Vagina (tissue), 2 donors: ENCODE measurements at regions not wholly inside any gene's neighbourhood (a gene's known extent, or its start where the extent isn't known, plus 50 kb on each side); places are given as distances from the start of the nearest gene placed in this dataset.
"Not testable (repeated sequence)": the region's sequence is repeated elsewhere in the genome, so short reads cannot be mapped to it uniquely, and the experiment has no call there.

Experiments
- DNase-seq, 2 donors: peaks; one replicate each; pipeline ENCODE4 v3.0.0-alpha.2; 2017; ENCODE audit errors: extremely low spot score in 2 of 2
- H3K27ac ChIP-seq: fragments of 200-600 bp; sonication (generic); one replicate; pipeline ENCODE4 v1.5.1; 2019
- H3K27me3 ChIP-seq: fragments of 200-600 bp; sonication (generic); one replicate; pipeline ENCODE4 v1.5.1; 2019
- H3K36me3 ChIP-seq, 2 donors: fragments of 200-600 bp; sonication (generic); one replicate each; pipeline ENCODE4 v1.5.1; 2017 to 2019
- H3K4me1 ChIP-seq: fragments of 200-600 bp; sonication (generic); one replicate; pipeline ENCODE4 v1.5.1; 2019
- H3K4me3 ChIP-seq, 2 donors: fragments of 200-600 bp; sonication (generic); 1 replicate in 1 of 2; 2 replicates in 1 of 2; pipeline ENCODE4 v1.5.1; 2016 to 2019
- H3K9me3 ChIP-seq: fragments of 200-600 bp; sonication (generic); one replicate; pipeline ENCODE4 v1.5.1; 2019
- POLR2A ChIP-seq, 2 donors: fragments of 450-650 bp; IDR thresholded peaks; one replicate each; pipeline ENCODE4 v1.6.1; 2017; ENCODE audit warnings: antibody characterized with exemption in 2 of 2, mild to moderate bottlenecking in 2 of 2, moderate library complexity in 2 of 2
- POLR2AphosphoS5 ChIP-seq, 2 donors: sonication (generic); formaldehyde crosslinking; IDR thresholded peaks; one replicate each; pipeline ENCODE4 v1.9.0; 2017; ENCODE audit warnings: antibody characterized with exemption in 2 of 2, mild to moderate bottlenecking in 2 of 2, low read depth in 1 of 2; ENCODE audit not compliant: insufficient read depth in 1 of 2
- intact Hi-C: fragments of 100-400 bp; cut with DNase I; formaldehyde crosslinking; loops from one replicate; pipeline ENCODE4 v1.15.1; 2023
- TF ChIP-seq, protein P1 (sequence below), 3 experiments: fragments of 450-650 bp in 2 of 3; fragments of 200-600 bp in 1 of 3; sonication (generic) in 1 of 3; IDR thresholded peaks; one replicate each; pipeline ENCODE4 v1.5.1; 2017 to 2019; ENCODE audit warnings: antibody characterized with exemption in 3 of 3, mild to moderate bottlenecking in 2 of 3, moderate library complexity in 2 of 3

GRCh38 chrX:151084454-151084853, 91.9 kb upstream of the GPR50 start:
- Histone ChIP-seq H3K9me3 (no peaks in the 10 kb centered on the region), H3K4me3 (no peak overlapping the region), H3K27ac (no peak overlapping the region), H3K4me1 (peaks cover 5% of the 10 kb centered on the region), H3K27me3 (no peaks in the 10 kb centered on the region), H3K36me3 (no peaks in the 10 kb centered on the region)
- DNase-seq = no peak
- intact Hi-C loops = loop anchor here (5.0 kb wide), 1 partner anchor 312 kb away; no protein-coding TSS in a partner anchor
- no peak for TF ChIP-seq POLR2AphosphoS5 (IDR thresholded peaks at IDR 0.05; ENCODE audit: insufficient read depth in 1 of 2, low read depth in 1 of 2)
- TF ChIP-seq POLR2A (IDR thresholded peaks at IDR 0.05) = no peak
- TF ChIP-seq, protein P1, sequence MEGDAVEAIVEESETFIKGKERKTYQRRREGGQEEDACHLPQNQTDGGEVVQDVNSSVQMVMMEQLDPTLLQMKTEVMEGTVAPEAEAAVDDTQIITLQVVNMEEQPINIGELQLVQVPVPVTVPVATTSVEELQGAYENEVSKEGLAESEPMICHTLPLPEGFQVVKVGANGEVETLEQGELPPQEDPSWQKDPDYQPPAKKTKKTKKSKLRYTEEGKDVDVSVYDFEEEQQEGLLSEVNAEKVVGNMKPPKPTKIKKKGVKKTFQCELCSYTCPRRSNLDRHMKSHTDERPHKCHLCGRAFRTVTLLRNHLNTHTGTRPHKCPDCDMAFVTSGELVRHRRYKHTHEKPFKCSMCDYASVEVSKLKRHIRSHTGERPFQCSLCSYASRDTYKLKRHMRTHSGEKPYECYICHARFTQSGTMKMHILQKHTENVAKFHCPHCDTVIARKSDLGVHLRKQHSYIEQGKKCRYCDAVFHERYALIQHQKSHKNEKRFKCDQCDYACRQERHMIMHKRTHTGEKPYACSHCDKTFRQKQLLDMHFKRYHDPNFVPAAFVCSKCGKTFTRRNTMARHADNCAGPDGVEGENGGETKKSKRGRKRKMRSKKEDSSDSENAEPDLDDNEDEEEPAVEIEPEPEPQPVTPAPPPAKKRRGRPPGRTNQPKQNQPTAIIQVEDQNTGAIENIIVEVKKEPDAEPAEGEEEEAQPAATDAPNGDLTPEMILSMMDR (IDR thresholded peaks at IDR 0.05) = no peak

DNA sequence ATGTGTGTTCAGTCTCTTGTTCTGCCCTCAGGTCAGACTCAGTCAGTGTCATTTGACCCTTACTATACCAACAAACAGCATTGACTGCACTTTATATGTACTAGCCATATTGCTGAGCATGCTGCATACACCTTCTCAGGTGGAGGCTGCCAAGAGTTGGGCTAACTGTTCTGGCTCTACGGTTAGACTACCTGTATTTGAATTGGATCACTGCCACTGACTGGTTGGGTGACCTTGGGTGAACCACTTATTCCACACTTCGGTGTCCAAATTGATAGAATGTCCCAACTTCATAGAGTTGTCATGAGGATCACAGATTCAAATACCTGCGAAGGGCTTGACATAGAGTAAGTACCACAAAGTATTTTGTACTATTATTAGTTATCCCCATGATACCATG, 91.2 kb upstream of the GPR50 start:
- intact Hi-C loops = no loop called here
- H3K4me3 ChIP-seq = no peak overlapping the region
- no peaks in the 10 kb centered on the region for H3K9me3 ChIP-seq
- DNase-seq = no peak
- H3K4me1 ChIP-seq = peaks cover 5% of the 10 kb centered on the region
- H3K27me3 ChIP-seq = no peaks in the 10 kb centered on the region
- no peaks in the 10 kb centered on the region for H3K36me3 ChIP-seq
- TF ChIP-seq POLR2A (IDR thresholded peaks at IDR 0.05) (no peak), POLR2AphosphoS5 (IDR thresholded peaks at IDR 0.05; ENCODE audit: insufficient read depth in 1 of 2, low read depth in 1 of 2) (no peak)
- TF ChIP-seq, protein P1 (IDR thresholded peaks at IDR 0.05) = no peak
- H3K27ac ChIP-seq = no peak overlapping the region

GRCh38 chrX:151088221-151088620, 88.2 kb upstream of the GPR50 start:
- H3K4me3 ChIP-seq = no peak overlapping the region
- no peaks in the 10 kb centered on the region for H3K27me3 ChIP-seq
- no peak for DNase-seq
- no peaks in the 10 kb centered on the region for H3K4me1 ChIP-seq
- TF ChIP-seq POLR2A (IDR thresholded peaks at IDR 0.05) = no peak
- TF ChIP-seq, protein P1 (IDR thresholded peaks at IDR 0.05) = no peak
- TF ChIP-seq POLR2AphosphoS5 (IDR thresholded peaks at IDR 0.05; ENCODE audit: insufficient read depth in 1 of 2, low read depth in 1 of 2) = no peak
- no peaks in the 10 kb centered on the region for H3K36me3 ChIP-seq
- intact Hi-C loops = no loop called here
- H3K9me3 ChIP-seq = no peaks in the 10 kb centered on the region
- no peak overlapping the region for H3K27ac ChIP-seq

- no peak overlapping the region for H3K27ac ChIP-seq
- intact Hi-C loops = no loop called here
- no peak for TF ChIP-seq POLR2A (IDR thresholded peaks at IDR 0.05)
- TF ChIP-seq, protein P1 (IDR thresholded peaks at IDR 0.05) = no peak
- TF ChIP-seq POLR2AphosphoS5 (IDR thresholded peaks at IDR 0.05; ENCODE audit: insufficient read depth in 1 of 2, low read depth in 1 of 2) = no peak
Observed at GRCh38 chrX:151099001-151099400, 77.4 kb upstream of the GPR50 start.

DNA sequence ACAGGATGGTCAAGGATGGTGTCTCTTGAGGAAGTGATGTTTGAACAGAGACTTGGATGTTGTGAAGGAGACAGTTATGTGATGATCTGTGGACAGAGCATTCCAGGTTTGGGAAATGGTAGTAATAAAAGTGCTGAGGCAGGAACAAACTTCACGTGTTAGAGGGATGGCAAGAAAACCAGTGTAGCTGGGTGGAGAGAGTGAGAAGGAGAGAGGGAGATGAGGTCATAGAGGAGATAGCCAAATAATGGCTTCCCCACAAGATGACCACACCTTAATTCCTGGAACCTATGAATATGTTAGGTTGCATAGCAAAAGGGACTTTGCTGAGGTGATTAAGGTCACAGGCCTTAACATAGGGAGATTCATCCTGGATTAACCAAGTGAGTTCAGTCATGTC, 75.6 kb upstream of the GPR50 start:
- Histone ChIP-seq H3K4me1 (no peaks in the 10 kb centered on the region), H3K27ac (no peak overlapping the region), H3K4me3 (no peak overlapping the region), H3K27me3 (no peaks in the 10 kb centered on the region), H3K36me3 (no peaks in the 10 kb centered on the region), H3K9me3 (no peaks in the 10 kb centered on the region)
- intact Hi-C loops = no loop called here
- no peak for TF ChIP-seq POLR2AphosphoS5 (IDR thresholded peaks at IDR 0.05; ENCODE audit: insufficient read depth in 1 of 2, low read depth in 1 of 2)
- TF ChIP-seq, protein P1 (IDR thresholded peaks at IDR 0.05) = no peak
- TF ChIP-seq POLR2A (IDR thresholded peaks at IDR 0.05) = no peak
- DNase-seq = no peak

More at GRCh38 chrX:151099001-151099400, 77.4 kb upstream of the GPR50 start:
- no peaks in the 10 kb centered on the region for H3K27me3 ChIP-seq
- DNase-seq = no peak
- H3K4me3 ChIP-seq = no peak overlapping the region
- H3K9me3 ChIP-seq = no peaks in the 10 kb centered on the region
- H3K36me3 ChIP-seq = no peaks in the 10 kb centered on the region
- H3K4me1 ChIP-seq = no peaks in the 10 kb centered on the region

DNA sequence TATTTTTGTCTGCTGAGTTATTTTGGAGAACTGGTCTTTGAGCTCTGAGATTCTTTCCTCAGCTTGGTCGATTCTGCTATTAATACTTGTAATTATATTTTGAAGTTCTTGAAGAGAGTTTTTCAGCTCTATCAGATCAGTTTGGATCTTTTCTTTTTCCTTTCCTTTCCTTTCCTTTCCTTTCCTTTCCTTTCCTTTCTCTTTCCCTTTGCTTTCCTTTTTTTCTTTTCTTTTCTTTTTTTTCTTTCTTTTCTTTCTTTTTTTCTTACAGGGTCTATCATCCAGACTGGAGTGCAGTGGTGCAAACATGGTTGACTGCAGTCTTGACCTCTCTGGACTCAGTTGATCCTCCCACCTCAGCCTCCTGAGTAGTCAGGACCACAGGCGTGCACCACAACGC, 63.2 kb upstream of the GPR50 start:
- H3K4me3 ChIP-seq, H3K4me1 ChIP-seq, intact Hi-C loops, H3K27ac ChIP-seq, H3K36me3 ChIP-seq, H3K27me3 ChIP-seq, DNase-seq, H3K9me3 ChIP-seq: not testable (repeated sequence)
